Neural progenitor cell (in vitro differentiated cells): ENCODE measurements at regions not wholly inside any gene's neighbourhood (a gene's known extent, or its start where the extent isn't known, plus 50 kb on each side); places are given as distances from the start of the nearest gene placed in this dataset.
A peak's percentile ranks its signal among the peaks of the same experiment; 100 is the strongest.

Experiments used
- DNase-seq: peaks from one replicate; pipeline ENCODE4 v3.0.0-alpha.2; 2016; ENCODE audit warnings: low spot score
- H2AFZ ChIP-seq: fragments of 200-600 bp; sonication (generic); replicated peaks from 2 replicates; pipeline ENCODE4 v1.6.1; 2016; ENCODE audit warnings: antibody characterized with exemption
- H3F3A ChIP-seq: fragments of 200-600 bp; sonication (generic); 2 replicates; pipeline ENCODE4 v1.6.1; 2016; ENCODE audit warnings: antibody characterized with exemption, low read depth
- H3K27ac ChIP-seq: fragments of 200-600 bp; sonication (generic); 2 replicates; pipeline ENCODE4 v1.5.1; 2016; ENCODE audit warnings: mild to moderate bottlenecking
- H3K27me3 ChIP-seq: fragments of 200-600 bp; sonication (generic); 2 replicates; pipeline ENCODE4 v1.6.1; 2016; ENCODE audit warnings: mild to moderate bottlenecking, moderate library complexity
- H3K36me3 ChIP-seq: fragments of 200-600 bp; sonication (generic); 2 replicates; pipeline ENCODE4 v1.5.1; 2016
- H3K4me1 ChIP-seq: fragments of 200-600 bp; sonication (generic); 2 replicates; pipeline ENCODE4 v1.6.1; 2016; ENCODE audit warnings: mixed run types
- H3K4me2 ChIP-seq: fragments of 200-600 bp; sonication (generic); 2 replicates; pipeline ENCODE4 v1.6.1; 2016
- H3K4me3 ChIP-seq: fragments of 200-600 bp; sonication (generic); 2 replicates; pipeline ENCODE4 v1.5.1; 2016
- H3K79me2 ChIP-seq: fragments of 200-600 bp; sonication (generic); 2 replicates; pipeline ENCODE4 v1.6.1; 2016; ENCODE audit warnings: low read depth
- H3K9ac ChIP-seq: fragments of 200-600 bp; sonication (generic); 2 replicates; pipeline ENCODE4 v1.6.1; 2016
- H3K9me3 ChIP-seq: fragments of 200-600 bp; sonication (generic); 2 replicates; pipeline ENCODE4 v1.5.1; 2016; ENCODE audit warnings: low read depth
- H4K20me1 ChIP-seq: fragments of 200-600 bp; sonication (generic); 2 replicates; pipeline ENCODE4 v1.6.1; 2016; ENCODE audit warnings: low read depth
- H3K27ac Mint-ChIP-seq: 3 replicates; pipeline ENCODE4 v1.8.0; 2021; ENCODE audit warnings: mixed read lengths
- H3K27me3 Mint-ChIP-seq: 2 replicates; pipeline ENCODE4 v1.8.0; 2022; ENCODE audit warnings: low read depth, mild to moderate bottlenecking, inconsistent platforms, moderate library complexity, mixed read lengths; ENCODE audit not compliant: insufficient read depth
- H3K36me3 Mint-ChIP-seq: 3 replicates; pipeline ENCODE4 v1.8.0; 2021; ENCODE audit warnings: mixed read lengths
- H3K4me1 Mint-ChIP-seq: 3 replicates; pipeline ENCODE4 v1.8.0; 2021; ENCODE audit warnings: mixed read lengths
- H3K4me3 Mint-ChIP-seq: 3 replicates; pipeline ENCODE4 v1.8.0; 2021; ENCODE audit warnings: mild to moderate bottlenecking, moderate library complexity, mixed read lengths
- H3K9me3 Mint-ChIP-seq: 3 replicates; pipeline ENCODE4 v1.8.0; 2020; ENCODE audit warnings: mixed read lengths
- EZH2 ChIP-seq: fragments of 200-600 bp; sonication (generic); IDR thresholded peaks from 2 replicates; pipeline ENCODE4 v1.6.1; 2017; ENCODE audit warnings: antibody characterized with exemption, mild to moderate bottlenecking, moderate library complexity
- EZH2phosphoT487 ChIP-seq: fragments of 200-600 bp; sonication (generic); IDR thresholded peaks from 2 replicates; pipeline ENCODE4 v1.6.1; 2017; ENCODE audit warnings: antibody characterized with exemption
- TF ChIP-seq, protein P1 (sequence below): fragments of 200-600 bp; sonication (generic); IDR thresholded peaks from 2 replicates; pipeline ENCODE4 v1.5.1; 2017; ENCODE audit warnings: antibody characterized with exemption, mild to moderate bottlenecking

DNA sequence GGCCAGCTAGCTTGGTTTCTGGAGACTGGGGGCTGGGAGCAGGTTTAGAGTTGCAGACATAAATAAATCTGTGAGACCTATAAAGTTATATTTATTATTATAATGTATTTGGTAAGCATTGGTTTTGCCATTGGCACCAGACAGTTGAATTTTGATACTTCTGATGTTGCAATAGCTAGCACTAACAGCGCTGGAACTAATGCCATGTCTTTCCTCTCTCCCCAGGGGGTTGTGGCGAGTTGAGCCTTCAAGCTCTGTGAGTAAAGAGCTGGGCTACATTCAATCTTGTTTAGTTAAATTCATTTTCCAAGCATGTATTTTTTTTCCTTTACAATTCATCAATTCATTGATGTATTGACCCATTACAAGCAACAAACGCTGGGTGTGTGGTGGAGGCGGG, 358.7 kb upstream of the NR3C2 start:
- no peak for DNase-seq
- H3K9me3 Mint-ChIP-seq, result no peaks in the 10 kb centered on the region
- no peak overlapping the region for H3K4me3 Mint-ChIP-seq
- Histone ChIP-seq H4K20me1 (no peaks in the 10 kb centered on the region), H3K36me3 (no peaks in the 10 kb centered on the region), H3K9me3 (no peaks in the 10 kb centered on the region), H3K79me2 (no peaks in the 10 kb centered on the region), H3K4me3 (no peak overlapping the region), H2AFZ (no peak overlapping the region), H3K4me2 (no peak overlapping the region), H3F3A (no peaks in the 10 kb centered on the region), H3K9ac (no peak overlapping the region), H3K27ac (no peak overlapping the region), H3K27me3 (no peaks in the 10 kb centered on the region), H3K4me1 (no peaks in the 10 kb centered on the region)
- no peak overlapping the region for H3K27ac Mint-ChIP-seq
- TF ChIP-seq, protein P1, sequence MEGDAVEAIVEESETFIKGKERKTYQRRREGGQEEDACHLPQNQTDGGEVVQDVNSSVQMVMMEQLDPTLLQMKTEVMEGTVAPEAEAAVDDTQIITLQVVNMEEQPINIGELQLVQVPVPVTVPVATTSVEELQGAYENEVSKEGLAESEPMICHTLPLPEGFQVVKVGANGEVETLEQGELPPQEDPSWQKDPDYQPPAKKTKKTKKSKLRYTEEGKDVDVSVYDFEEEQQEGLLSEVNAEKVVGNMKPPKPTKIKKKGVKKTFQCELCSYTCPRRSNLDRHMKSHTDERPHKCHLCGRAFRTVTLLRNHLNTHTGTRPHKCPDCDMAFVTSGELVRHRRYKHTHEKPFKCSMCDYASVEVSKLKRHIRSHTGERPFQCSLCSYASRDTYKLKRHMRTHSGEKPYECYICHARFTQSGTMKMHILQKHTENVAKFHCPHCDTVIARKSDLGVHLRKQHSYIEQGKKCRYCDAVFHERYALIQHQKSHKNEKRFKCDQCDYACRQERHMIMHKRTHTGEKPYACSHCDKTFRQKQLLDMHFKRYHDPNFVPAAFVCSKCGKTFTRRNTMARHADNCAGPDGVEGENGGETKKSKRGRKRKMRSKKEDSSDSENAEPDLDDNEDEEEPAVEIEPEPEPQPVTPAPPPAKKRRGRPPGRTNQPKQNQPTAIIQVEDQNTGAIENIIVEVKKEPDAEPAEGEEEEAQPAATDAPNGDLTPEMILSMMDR, result no peak
- TF ChIP-seq EZH2phosphoT487 (no peak), EZH2 (no peak)
- H3K36me3 Mint-ChIP-seq, result no peaks in the 10 kb centered on the region
- H3K27me3 Mint-ChIP-seq, result no peaks in the 10 kb centered on the region
- H3K4me1 Mint-ChIP-seq, result no peaks in the 10 kb centered on the region

GRCh38 chr4:148800336-148800885, 358.2 kb upstream of the NR3C2 start:
- H3F3A ChIP-seq, result no peaks in the 10 kb centered on the region
- no peak overlapping the region for H2AFZ ChIP-seq
- Mint-ChIP-seq H3K4me1 (no peaks in the 10 kb centered on the region), H3K4me3 (no peak overlapping the region), H3K9me3 (no peaks in the 10 kb centered on the region), H3K27ac (no peak overlapping the region), H3K36me3 (no peaks in the 10 kb centered on the region), H3K27me3 (no peaks in the 10 kb centered on the region)
- no peaks in the 10 kb centered on the region for H3K36me3 ChIP-seq
- no peaks in the 10 kb centered on the region for H3K4me1 ChIP-seq
- no peak overlapping the region for H3K27ac ChIP-seq
- no peaks in the 10 kb centered on the region for H3K9me3 ChIP-seq
- H4K20me1 ChIP-seq, result no peaks in the 10 kb centered on the region
- no peaks in the 10 kb centered on the region for H3K79me2 ChIP-seq
- DNase-seq, result no peak
- no peak for TF ChIP-seq EZH2phosphoT487
- no peak for TF ChIP-seq EZH2
- H3K27me3 ChIP-seq, result no peaks in the 10 kb centered on the region
- no peak overlapping the region for H3K9ac ChIP-seq
- H3K4me3 ChIP-seq, result no peak overlapping the region
- H3K4me2 ChIP-seq, result no peak overlapping the region

- Histone ChIP-seq H3K79me2 (no peaks in the 10 kb centered on the region), H2AFZ (no peak overlapping the region), H3K27me3 (no peaks in the 10 kb centered on the region), H3K4me2 (no peak overlapping the region), H3F3A (no peaks in the 10 kb centered on the region), H3K36me3 (no peaks in the 10 kb centered on the region), H3K4me1 (no peaks in the 10 kb centered on the region), H3K4me3 (no peak overlapping the region), H3K27ac (no peak overlapping the region), H3K9me3 (no peaks in the 10 kb centered on the region), H4K20me1 (no peaks in the 10 kb centered on the region), H3K9ac (no peak overlapping the region)
- Mint-ChIP-seq H3K27ac (no peak overlapping the region), H3K9me3 (no peaks in the 10 kb centered on the region), H3K27me3 (peaks cover 4% of the 10 kb centered on the region), H3K4me1 (no peaks in the 10 kb centered on the region), H3K36me3 (no peaks in the 10 kb centered on the region), H3K4me3 (no peak overlapping the region)
- TF ChIP-seq EZH2, result no peak
- TF ChIP-seq, protein P1, result no peak
- TF ChIP-seq EZH2phosphoT487, result no peak
- DNase-seq, result peak; percentile 26
These were observed 353.1 kb upstream of the NR3C2 start for GRCh38 chr4:148795156-148795864.

GRCh38 chr4:148793221-148793620, 351.0 kb upstream of the NR3C2 start:
- Histone ChIP-seq H2AFZ (no peak overlapping the region), H3K79me2 (no peaks in the 10 kb centered on the region), H3K27me3 (no peaks in the 10 kb centered on the region), H3K4me1 (no peaks in the 10 kb centered on the region), H3K9me3 (no peaks in the 10 kb centered on the region), H4K20me1 (no peaks in the 10 kb centered on the region), H3K36me3 (no peaks in the 10 kb centered on the region), H3K9ac (no peak overlapping the region), H3K4me2 (no peak overlapping the region), H3F3A (no peaks in the 10 kb centered on the region), H3K4me3 (no peak overlapping the region), H3K27ac (no peak overlapping the region)
- H3K9me3 Mint-ChIP-seq, result no peaks in the 10 kb centered on the region
- peaks cover 4% of the 10 kb centered on the region for H3K27me3 Mint-ChIP-seq
- TF ChIP-seq, protein P1, result no peak
- no peak for TF ChIP-seq EZH2
- TF ChIP-seq EZH2phosphoT487, result no peak
- no peak for DNase-seq
- H3K4me3 Mint-ChIP-seq, result no peak overlapping the region
- no peaks in the 10 kb centered on the region for H3K36me3 Mint-ChIP-seq
- H3K27ac Mint-ChIP-seq, result no peak overlapping the region
- no peaks in the 10 kb centered on the region for H3K4me1 Mint-ChIP-seq
